ENCODE measurements at regions not wholly inside any gene's neighbourhood (a gene's known extent, or its start where the extent isn't known, plus 50 kb on each side); places are given as distances from the start of the nearest gene placed in this dataset.

GRCh38 chr20:7710440-7710839 lies 229.8 kb downstream of the HAO1 start:
- no peaks in the 10 kb centered on the region; the same call in 1 of the 2 replicates for H3K27me3 ChIP-seq (ENCODE audit: insufficient read depth)
- H3K9ac ChIP-seq = no peak overlapping the region
- ChIA-PET POLR2A (no interaction called here), CTCF (no interaction called here)
- no peak overlapping the region for H3K4me3 ChIP-seq (ENCODE audit: low read depth in 2 of 2, low read length in 1 of 2)
- no peak overlapping the region for H3K4me2 ChIP-seq
- no peaks in the 10 kb centered on the region for H3F3A ChIP-seq (replicated peaks; ENCODE audit: insufficient read depth)
- TF ChIP-seq NFIC (IDR thresholded peaks at IDR 0.05; ENCODE audit: borderline replicate concordance) = no peak
- no peak for TF ChIP-seq REST (IDR thresholded peaks at IDR 0.05; ENCODE audit: low read depth, low read length)
- TF ChIP-seq FOXJ3 (CRISPR knock-in tag; IDR thresholded peaks at IDR 0.05) = no peak
- TF ChIP-seq NRF1 (IDR thresholded peaks at IDR 0.05; ENCODE audit: low read depth, low read length) = no peak
- no peak for TF ChIP-seq GATA2 (CRISPR knock-in tag; IDR thresholded peaks at IDR 0.05)
- no peak for TF ChIP-seq FOXM1 (IDR thresholded peaks at IDR 0.05; ENCODE audit: low read depth)
- no peak for TF ChIP-seq PBX3 (IDR thresholded peaks at IDR 0.05)
- no peak for TF ChIP-seq RCOR1 (IDR thresholded peaks at IDR 0.05; ENCODE audit: low read length)
- TF ChIP-seq JUND (IDR thresholded peaks at IDR 0.05) = no peak
- no peak for TF ChIP-seq POLR2AphosphoS5 (IDR thresholded peaks at IDR 0.05; ENCODE audit: low read depth, low read length)
- TF ChIP-seq ZBTB33 (IDR thresholded peaks at IDR 0.05; ENCODE audit: borderline replicate concordance, low read depth) = no peak
- TF ChIP-seq YY1 (IDR thresholded peaks at IDR 0.05; ENCODE audit: low read depth) = no peak
- no peak for TF ChIP-seq TCF12 (IDR thresholded peaks at IDR 0.05)
- TF ChIP-seq CTCF (IDR thresholded peaks at IDR 0.05) = no peak
- no peak for TF ChIP-seq USF2 (IDR thresholded peaks at IDR 0.05; ENCODE audit: borderline replicate concordance, low read depth, low read length)
- no peak for TF ChIP-seq ELF1 (IDR thresholded peaks at IDR 0.05)
- TF ChIP-seq RXRA (IDR thresholded peaks at IDR 0.05; ENCODE audit: borderline replicate concordance, low read depth) = no peak
- no peaks in the 10 kb centered on the region for H3K79me2 ChIP-seq (ENCODE audit: insufficient read depth)
- no peaks in the 10 kb centered on the region for H3K4me1 ChIP-seq (ENCODE audit: control insufficient read depth in 1 of 2, insufficient read depth in 2 of 2, low read depth in 1 of 2, low read length in 1 of 2)
- no peaks in the 10 kb centered on the region for H4K20me1 ChIP-seq (ENCODE audit: insufficient read depth)
- no peaks in the 10 kb centered on the region for H3K36me3 ChIP-seq (replicated peaks in 1 of 2; ENCODE audit: control insufficient read depth in 1 of 2, insufficient read depth in 2 of 2, low read length in 1 of 2)
- WGBS (ENCODE audit: low lambda C conversion rate) = 29% methylated on average over 8 of the region's 8 CpGs
- no peak overlapping the region for H3K27ac ChIP-seq (ENCODE audit: low read depth in 2 of 2, low read length in 1 of 2)
- DNase-seq = no peak
- H3K9me2 ChIP-seq = no peaks in the 10 kb centered on the region
- no peaks in the 10 kb centered on the region for H3K9me3 ChIP-seq
- H2AFZ ChIP-seq (ENCODE audit: low read depth) = no peak overlapping the region
